Progenitor cell of endocrine pancreas (in vitro differentiated cells): ENCODE measurements at regions not wholly inside any gene's neighbourhood (a gene's known extent, or its start where the extent isn't known, plus 50 kb on each side); places are given as distances from the start of the nearest gene placed in this dataset.

Source experiments
- DNase-seq: peaks from one replicate; pipeline ENCODE4 v3.0.0; 2021; ENCODE audit warnings: low spot score; ENCODE audit not compliant: unreplicated experiment
- H3K27ac Mint-ChIP-seq: 2 replicates; pipeline ENCODE4 v1.8.0; 2021; ENCODE audit warnings: mild to moderate bottlenecking, moderate library complexity, mixed read lengths
- H3K27me3 Mint-ChIP-seq: 2 replicates; pipeline ENCODE4 v1.8.0; 2021; ENCODE audit warnings: mixed read lengths
- H3K36me3 Mint-ChIP-seq: 2 replicates; pipeline ENCODE4 v1.8.0; 2022; ENCODE audit warnings: mixed read lengths; ENCODE audit not compliant: insufficient read depth
- H3K4me1 Mint-ChIP-seq: 2 replicates; pipeline ENCODE4 v1.8.0; 2021; ENCODE audit warnings: low read depth, mixed read lengths
- H3K4me3 Mint-ChIP-seq: 2 replicates; pipeline ENCODE4 v1.8.0; 2021; ENCODE audit warnings: low read depth, mild to moderate bottlenecking, moderate library complexity, mixed read lengths
- H3K9me3 Mint-ChIP-seq: 2 replicates; pipeline ENCODE4 v1.8.0; 2021; ENCODE audit warnings: low read depth, mixed read lengths
- CTCF ChIP-seq: fragments of 200-600 bp; sonication (generic); IDR thresholded peaks from one replicate; pipeline ENCODE4 v1.5.0; 2021; ENCODE audit warnings: antibody characterized with exemption, mild to moderate bottlenecking; ENCODE audit not compliant: unreplicated experiment

- Mint-ChIP-seq H3K27ac (peak overlapping the region; percentile 53), H3K36me3 (peaks cover 5% of the 10 kb centered on the region), H3K9me3 (no peaks in the 10 kb centered on the region), H3K27me3 (peaks cover 84% of the 10 kb centered on the region), H3K4me3 (peak overlapping the region; percentile 72), H3K4me1 (peaks cover 10% of the 10 kb centered on the region)
- no peak for TF ChIP-seq CTCF
- no peak for DNase-seq
Observed at GRCh38 chr9:96022445-96023051, 147.1 kb downstream of the ERCC6L2 start.

DNA sequence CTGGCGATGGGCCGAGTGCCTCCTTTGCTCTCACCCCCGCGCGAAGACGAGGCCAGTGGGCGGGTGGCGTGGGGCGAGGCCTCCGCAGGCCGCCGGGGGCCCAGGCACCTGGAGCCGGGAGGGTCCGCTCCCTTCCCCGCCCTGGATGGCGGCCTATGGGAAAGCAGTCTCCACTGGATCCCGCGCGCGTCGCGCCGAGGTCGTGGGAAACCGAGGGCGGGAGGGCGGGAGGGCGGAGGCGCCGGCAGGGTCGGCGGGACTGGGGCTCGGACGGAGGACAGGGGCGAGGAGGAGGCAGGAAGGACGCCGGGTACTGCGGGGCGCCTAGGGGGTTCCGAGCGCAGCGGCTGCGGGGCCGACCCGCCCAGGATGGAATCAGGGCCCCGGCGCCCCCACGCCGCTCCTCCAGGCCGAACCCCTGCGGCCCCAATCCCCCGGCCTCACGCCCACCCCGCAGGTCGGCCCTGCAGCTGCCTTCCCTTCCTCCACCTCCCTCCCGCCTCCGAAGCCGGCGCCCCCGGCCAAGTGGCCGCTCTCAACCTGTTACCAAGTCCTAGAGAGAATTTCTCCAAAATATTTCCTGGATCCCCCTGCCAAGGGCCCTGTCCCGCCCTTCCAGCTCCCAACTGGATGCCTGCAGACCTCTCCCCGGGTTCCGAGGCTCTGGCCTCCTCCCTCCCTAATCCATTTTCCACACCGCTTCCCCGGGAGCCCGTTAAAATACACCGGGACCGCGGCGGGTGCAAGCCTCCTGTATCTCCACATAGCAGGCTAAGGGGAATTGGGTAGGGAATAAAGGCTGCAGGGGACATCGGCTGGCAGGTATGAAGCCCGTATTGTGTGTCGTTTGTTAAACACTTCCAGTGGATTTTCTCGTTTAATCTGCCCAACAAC, 146.3 kb downstream of the ERCC6L2 start:
- Mint-ChIP-seq H3K4me3 (peak overlapping the region; percentile 72), H3K36me3 (peaks cover 5% of the 10 kb centered on the region), H3K27ac (peak overlapping the region; percentile 53), H3K4me1 (peaks cover 9% of the 10 kb centered on the region), H3K27me3 (peaks cover 82% of the 10 kb centered on the region), H3K9me3 (no peaks in the 10 kb centered on the region)
- DNase-seq: no peak
- no peak for TF ChIP-seq CTCF

- peak overlapping the region; percentile 67 for H3K4me3 Mint-ChIP-seq
- no peak for TF ChIP-seq CTCF
- no peaks in the 10 kb centered on the region for H3K9me3 Mint-ChIP-seq
- peaks cover 5% of the 10 kb centered on the region for H3K36me3 Mint-ChIP-seq
- H3K27ac Mint-ChIP-seq: no peak overlapping the region
- peaks cover 76% of the 10 kb centered on the region for H3K27me3 Mint-ChIP-seq
- DNase-seq: no peak
- H3K4me1 Mint-ChIP-seq: peaks cover 7% of the 10 kb centered on the region
Observed at GRCh38 chr9:96020792-96021550, 145.5 kb downstream of the ERCC6L2 start.

DNA sequence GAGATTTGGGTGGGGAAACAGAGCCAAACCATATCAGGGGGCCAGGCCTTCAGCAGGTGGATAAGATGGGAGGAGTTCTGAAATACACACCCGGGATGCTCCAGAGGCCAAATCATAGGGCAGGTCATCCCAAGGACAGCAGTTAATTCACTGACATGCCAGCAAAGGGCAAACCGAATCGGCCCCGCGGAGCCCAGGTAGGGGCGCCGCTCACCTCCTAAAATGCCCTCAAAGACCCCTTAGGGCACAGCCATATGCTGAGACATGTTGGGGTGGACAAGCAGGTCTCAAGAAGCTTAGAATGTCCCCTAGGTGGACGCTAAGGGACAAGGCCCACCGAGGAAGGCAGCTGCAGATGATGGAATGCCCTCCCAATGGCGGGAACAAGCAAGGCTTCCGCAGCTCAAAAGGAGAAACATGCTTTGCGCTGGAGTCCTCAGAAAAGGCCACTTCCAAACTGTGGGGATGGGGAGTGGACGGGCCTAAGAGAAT, 144.9 kb downstream of the ERCC6L2 start:
- Mint-ChIP-seq H3K27me3 (peaks cover 70% of the 10 kb centered on the region), H3K27ac (no peak overlapping the region)

More for the DNA sequence above, 144.9 kb downstream of the ERCC6L2 start:
- no peaks in the 10 kb centered on the region for H3K9me3 Mint-ChIP-seq
- H3K4me3 Mint-ChIP-seq: peak overlapping the region; percentile 61
- DNase-seq: no peak
- no peak for TF ChIP-seq CTCF
- peaks cover 5% of the 10 kb centered on the region for H3K36me3 Mint-ChIP-seq
- H3K4me1 Mint-ChIP-seq: peaks cover 7% of the 10 kb centered on the region
